H1 (cell line): ENCODE measurements at regions not wholly inside any gene's neighbourhood (a gene's known extent, or its start where the extent isn't known, plus 50 kb on each side); places are given as distances from the start of the nearest gene placed in this dataset.

Source experiments
- CTCF ChIA-PET: fragments of 300-600 bp; sonication (Branson Sonifier 250); formaldehyde crosslinking; loops from one replicate; lab custom pipeline; 2021; ENCODE audit not compliant: partially characterized antibody; lab: Charles Lee
- POLR2A ChIA-PET: fragments of 300-600 bp; sonication (Branson Sonifier 250); formaldehyde crosslinking; loops from one replicate; lab custom pipeline; 2021; ENCODE audit warnings: inconsistent platforms; ENCODE audit not compliant: partially characterized antibody; lab: Charles Lee
- DNase-seq, 2 experiments: peaks; one replicate each; pipeline versions ENCODE4 v3.0.0 to v3.0.0-alpha.2; 2010 to 2022; ENCODE audit warnings: low spot score in 2 of 2, low read depth in 1 of 2, mixed read lengths in 1 of 2
- FAIRE-seq: peaks from 2 replicates; lab custom pipeline; 2011; peaks lifted over from hg19 to GRCh38; lab: Jason Lieb, UNC
- H2AFZ ChIP-seq: 2 replicates; pipeline ENCODE4 v1.8.1; 2012; ENCODE audit warnings: low read length, inconsistent platforms
- H2AK5ac ChIP-seq: 2 replicates; pipeline ENCODE4 v1.6.1; 2013; ENCODE audit warnings: low read depth, low read length
- H2BK120ac ChIP-seq: replicated peaks from 2 replicates; pipeline ENCODE3; 2013; ENCODE audit warnings: low read depth, low read length, inconsistent platforms
- H2BK12ac ChIP-seq: 2 replicates; pipeline ENCODE4 v1.6.1; 2013; ENCODE audit warnings: low read depth, low read length
- H2BK15ac ChIP-seq: 2 replicates; pipeline ENCODE4 v1.6.1; 2013; ENCODE audit warnings: low read length
- H2BK20ac ChIP-seq: 2 replicates; pipeline ENCODE4 v1.6.1; 2013; ENCODE audit warnings: low read length
- H2BK5ac ChIP-seq: 2 replicates; pipeline ENCODE4 v1.6.1; 2013; ENCODE audit warnings: low read depth, low read length
- H3K14ac ChIP-seq: 2 replicates; pipeline ENCODE4 v1.6.1; 2013; ENCODE audit warnings: inconsistent platforms; ENCODE audit not compliant: insufficient read length
- H3K18ac ChIP-seq: 2 replicates; pipeline ENCODE4 v1.6.1; 2013; ENCODE audit warnings: low read length; ENCODE audit errors: extremely low read depth
- H3K23ac ChIP-seq: 2 replicates; pipeline ENCODE4 v1.6.1; 2013; ENCODE audit warnings: inconsistent platforms; ENCODE audit not compliant: insufficient read length
- H3K23me2 ChIP-seq: 2 replicates; pipeline ENCODE4 v1.6.1; 2013; ENCODE audit warnings: low read depth, low read length
- H3K27ac ChIP-seq: 2 replicates; pipeline ENCODE4 v1.6.1; 2011; ENCODE audit warnings: low read depth, low read length, inconsistent platforms
- H3K27me3 ChIP-seq, 4 experiments: replicated peaks in 1 of 4; 1 replicate in 1 of 4; 2 replicates in 3 of 4; pipeline versions ENCODE4 v1.6.1 to v1.8.1; 2011 to 2013; ENCODE audit warnings: low read length in 3 of 4, mild to moderate bottlenecking in 3 of 4, inconsistent platforms in 2 of 4, mixed read lengths in 2 of 4, moderate library complexity in 1 of 4; ENCODE audit not compliant: control insufficient read depth in 3 of 4, insufficient read depth in 3 of 4; ENCODE audit errors: extremely low read depth in 1 of 4
- H3K36me3 ChIP-seq, 4 experiments: 2 replicates each; pipeline versions ENCODE4 v1.6.1 to v1.8.1; 2011 to 2013; ENCODE audit warnings: mild to moderate bottlenecking in 4 of 4, low read length in 3 of 4, moderate library complexity in 2 of 4, control low read depth in 1 of 4, inconsistent platforms in 1 of 4; ENCODE audit not compliant: insufficient read depth in 4 of 4, control insufficient read depth in 2 of 4
- H3K4ac ChIP-seq: replicated peaks from 2 replicates; pipeline ENCODE3; 2013; ENCODE audit warnings: low read length, low read depth, mixed read lengths, inconsistent platforms; ENCODE audit not compliant: insufficient read length
- H3K4me1 ChIP-seq, 4 experiments: replicated peaks in 1 of 4; 1 replicate in 1 of 4; 2 replicates in 3 of 4; pipeline versions ENCODE4 v1.6.1 to v1.8.1; 2011 to 2013; ENCODE audit warnings: low read length in 3 of 4, inconsistent platforms in 2 of 4, mixed read lengths in 1 of 4; ENCODE audit not compliant: insufficient read depth in 4 of 4, control insufficient read depth in 3 of 4
- H3K4me2 ChIP-seq, 2 experiments: 2 replicates each; pipeline versions ENCODE4 v1.6.1 to v1.8.1; 2011 to 2013; ENCODE audit warnings: low read depth in 2 of 2, low read length in 2 of 2, control low read depth in 1 of 2, inconsistent platforms in 1 of 2, mild to moderate bottlenecking in 1 of 2; ENCODE audit not compliant: insufficient read depth in 1 of 2
- H3K4me3 ChIP-seq, 4 experiments: fragments of 200-600, 300-600 bp in 1 of 4; sonication (generic), shearing (Covaris generic), sonication (Bioruptor Twin) in 1 of 4; 2 replicates each; pipeline versions ENCODE4 v1.5.1 to v1.8.1; 2011 to 2016; ENCODE audit warnings: low read length in 4 of 4, low read depth in 3 of 4, control low read depth in 2 of 4, inconsistent platforms in 2 of 4, mild to moderate bottlenecking in 2 of 4, mixed read lengths in 1 of 4, moderate library complexity in 1 of 4; ENCODE audit not compliant: insufficient read depth in 2 of 4; ENCODE audit errors: extremely low read depth in 1 of 4
- H3K56ac ChIP-seq: replicated peaks from 2 replicates; pipeline ENCODE3; 2013; ENCODE audit warnings: low read depth, mild to moderate bottlenecking, mixed read lengths, low read length, inconsistent platforms; ENCODE audit not compliant: insufficient read length
- H3K79me1 ChIP-seq: 2 replicates; pipeline ENCODE4 v1.6.1; 2013; ENCODE audit warnings: low read depth, low read length, control low read depth
- H3K79me2 ChIP-seq, 2 experiments: 2 replicates each; pipeline versions ENCODE4 v1.6.1 to v1.8.1; 2012 to 2013; ENCODE audit warnings: low read length in 2 of 2, mild to moderate bottlenecking in 2 of 2, inconsistent platforms in 1 of 2; ENCODE audit not compliant: insufficient read depth in 2 of 2, control insufficient read depth in 1 of 2
- H3K9ac ChIP-seq, 4 experiments: replicated peaks in 1 of 4; 1 replicate in 1 of 4; 2 replicates in 3 of 4; pipeline versions ENCODE4 v1.6.1 to v1.8.1; 2011 to 2013; ENCODE audit warnings: low read depth in 3 of 4, low read length in 3 of 4, control low read depth in 2 of 4, mild to moderate bottlenecking in 2 of 4, moderate library complexity in 2 of 4, inconsistent platforms in 1 of 4; ENCODE audit errors: extremely low read depth in 1 of 4
- H3K9me3 ChIP-seq, 2 experiments: 2 replicates each; pipeline versions ENCODE4 v1.6.1 to v1.8.1; 2012 to 2013; ENCODE audit warnings: mild to moderate bottlenecking in 2 of 2, moderate library complexity in 2 of 2, control low read depth in 1 of 2, inconsistent platforms in 1 of 2, low read depth in 1 of 2, low read length in 1 of 2, mixed read lengths in 1 of 2; ENCODE audit not compliant: insufficient read depth in 2 of 2
- H4K20me1 ChIP-seq, 2 experiments: replicated peaks in 1 of 2; 2 replicates each; pipeline versions ENCODE3 to v1.8.1; 2011 to 2013; ENCODE audit warnings: inconsistent platforms in 2 of 2, low read length in 2 of 2, mild to moderate bottlenecking in 1 of 2; ENCODE audit not compliant: insufficient read depth in 2 of 2, control insufficient read depth in 1 of 2
- H4K5ac ChIP-seq: 2 replicates; pipeline ENCODE4 v1.6.1; 2013; ENCODE audit warnings: low read length, low read depth, mixed read lengths, inconsistent platforms; ENCODE audit not compliant: insufficient read length
- H4K8ac ChIP-seq: 2 replicates; pipeline ENCODE4 v1.8.0; 2013; ENCODE audit warnings: mild to moderate bottlenecking, moderate library complexity, low read length, inconsistent platforms; ENCODE audit not compliant: insufficient read depth; ENCODE audit errors: extremely low read depth
- H4K91ac ChIP-seq: replicated peaks from 2 replicates; pipeline ENCODE3; 2013; ENCODE audit warnings: low read length, mixed read lengths, inconsistent platforms; ENCODE audit not compliant: insufficient read length
- CREB1 ChIP-seq: IDR thresholded peaks from 2 replicates; pipeline ENCODE4 v1.6.1; 2012; ENCODE audit warnings: inconsistent platforms
- KDM5A ChIP-seq: fragments of 200-600 bp; IDR thresholded peaks from 2 replicates; pipeline ENCODE4 v1.7.1; 2012; ENCODE audit warnings: mild to moderate bottlenecking, low read length, inconsistent platforms, mixed read lengths
- SIX5 ChIP-seq: IDR thresholded peaks from 2 replicates; pipeline ENCODE4 v1.6.1; 2011; ENCODE audit warnings: mild to moderate bottlenecking, low read depth, low read length
- ZNF274 ChIP-seq: IDR thresholded peaks from 2 replicates; pipeline ENCODE4 v1.7.0; 2012; ENCODE audit warnings: low read length, borderline replicate concordance; ENCODE audit errors: extremely low read depth
- WGBS, 2 experiments: shearing (Covaris generic) in 1 of 2; methylation state at CpG; one replicate each; pipeline versions ENCODE4 v1.1.6 to v1.1.7; 2013 to 2015; ENCODE audit warnings: low lambda C conversion rate in 2 of 2, mixed read lengths in 2 of 2, inconsistent platforms in 1 of 2, low coverage in 1 of 2, missing lambda C conversion rate in 1 of 2; ENCODE audit not compliant: insufficient replicate concordance in 2 of 2, insufficient coverage in 1 of 2, insufficient read length in 1 of 2; ENCODE audit errors: extremely low coverage in 1 of 2, missing lambda C conversion rate in 1 of 2; 5-methylcytosine and 5-hydroxymethylcytosine counted together
- TF ChIP-seq, protein P1 (sequence below): IDR thresholded peaks from 2 replicates; pipeline ENCODE4 v1.6.1; 2011; ENCODE audit warnings: low read depth, mild to moderate bottlenecking, low read length; ENCODE audit not compliant: insufficient read depth
- TF ChIP-seq, protein P2 (sequence below), 3 experiments: IDR thresholded peaks; 1 replicate in 2 of 3; 2 replicates in 1 of 3; pipeline versions ENCODE4 v1.5.1 to v1.6.1; 2011; ENCODE audit warnings: low read length in 3 of 3, mild to moderate bottlenecking in 3 of 3, inconsistent platforms in 2 of 3, low read depth in 1 of 3, moderate library complexity in 1 of 3; ENCODE audit not compliant: insufficient read depth in 1 of 3; ENCODE audit errors: control extremely low read depth in 1 of 3

DNA sequence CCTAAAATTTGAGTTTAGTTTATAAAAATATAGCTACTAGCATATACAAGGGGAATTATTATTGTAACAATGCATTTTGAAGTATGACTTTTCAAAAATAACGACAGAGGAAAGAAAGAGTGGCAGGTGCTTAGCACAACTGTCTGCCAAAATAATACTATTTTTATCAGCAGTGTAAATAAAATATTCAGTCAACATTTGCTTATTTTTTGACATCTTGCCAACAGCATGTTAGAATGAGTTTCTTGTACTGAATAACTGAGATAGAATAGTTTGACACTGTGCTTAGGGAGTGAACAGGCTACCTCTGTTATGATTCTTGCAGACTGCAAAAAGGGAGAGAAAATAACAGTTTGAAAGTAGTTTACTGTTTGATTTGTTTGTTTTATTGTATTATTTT lies 909.8 kb downstream of the BRINP3 start:
- H4K91ac ChIP-seq, result no peak overlapping the region
- no peak overlapping the region for H3K4me3 ChIP-seq
- H4K20me1 ChIP-seq, result no peaks in the 10 kb centered on the region
- no peak overlapping the region for H3K18ac ChIP-seq
- H3K4me2 ChIP-seq, result no peak overlapping the region
- no peaks in the 10 kb centered on the region for H3K23me2 ChIP-seq
- H3K4ac ChIP-seq, result no peak overlapping the region
- FAIRE-seq, result no peak
- H3K23ac ChIP-seq, result no peak overlapping the region
- POLR2A ChIA-PET, result no interaction called here
- no peak for DNase-seq
- H3K27ac ChIP-seq, result no peak overlapping the region
- no peak overlapping the region for H3K56ac ChIP-seq
- H3K4me1 ChIP-seq, result no peaks in the 10 kb centered on the region
- no peak for TF ChIP-seq ZNF274
- TF ChIP-seq, protein P1, sequence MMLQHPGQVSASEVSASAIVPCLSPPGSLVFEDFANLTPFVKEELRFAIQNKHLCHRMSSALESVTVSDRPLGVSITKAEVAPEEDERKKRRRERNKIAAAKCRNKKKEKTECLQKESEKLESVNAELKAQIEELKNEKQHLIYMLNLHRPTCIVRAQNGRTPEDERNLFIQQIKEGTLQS, result no peak
- TF ChIP-seq CREB1, result no peak
- no peak for TF ChIP-seq SIX5
- TF ChIP-seq KDM5A, result no peak
- TF ChIP-seq, protein P2, sequence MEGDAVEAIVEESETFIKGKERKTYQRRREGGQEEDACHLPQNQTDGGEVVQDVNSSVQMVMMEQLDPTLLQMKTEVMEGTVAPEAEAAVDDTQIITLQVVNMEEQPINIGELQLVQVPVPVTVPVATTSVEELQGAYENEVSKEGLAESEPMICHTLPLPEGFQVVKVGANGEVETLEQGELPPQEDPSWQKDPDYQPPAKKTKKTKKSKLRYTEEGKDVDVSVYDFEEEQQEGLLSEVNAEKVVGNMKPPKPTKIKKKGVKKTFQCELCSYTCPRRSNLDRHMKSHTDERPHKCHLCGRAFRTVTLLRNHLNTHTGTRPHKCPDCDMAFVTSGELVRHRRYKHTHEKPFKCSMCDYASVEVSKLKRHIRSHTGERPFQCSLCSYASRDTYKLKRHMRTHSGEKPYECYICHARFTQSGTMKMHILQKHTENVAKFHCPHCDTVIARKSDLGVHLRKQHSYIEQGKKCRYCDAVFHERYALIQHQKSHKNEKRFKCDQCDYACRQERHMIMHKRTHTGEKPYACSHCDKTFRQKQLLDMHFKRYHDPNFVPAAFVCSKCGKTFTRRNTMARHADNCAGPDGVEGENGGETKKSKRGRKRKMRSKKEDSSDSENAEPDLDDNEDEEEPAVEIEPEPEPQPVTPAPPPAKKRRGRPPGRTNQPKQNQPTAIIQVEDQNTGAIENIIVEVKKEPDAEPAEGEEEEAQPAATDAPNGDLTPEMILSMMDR (IDR thresholded peaks at IDR 0.05; ENCODE audit: control extremely low read depth in 1 of 3, insufficient read depth in 1 of 3, low read depth in 1 of 3, low read length in 3 of 3), result no peak
- H3K27me3 ChIP-seq, result no peaks in the 10 kb centered on the region
- H3K14ac ChIP-seq, result no peak overlapping the region
- no peak overlapping the region for H3K9ac ChIP-seq
- 83% methylated on average over 1 of the region's 1 CpG; no CpG with 5 or more reads in 1 of the 2 experiments for WGBS, 2 experiments
- no peak overlapping the region for H2AK5ac ChIP-seq
- no peak overlapping the region for H2BK15ac ChIP-seq
- no peaks in the 10 kb centered on the region for H3K9me3 ChIP-seq
- H3K36me3 ChIP-seq, result no peaks in the 10 kb centered on the region
- H2BK5ac ChIP-seq, result no peak overlapping the region
- CTCF ChIA-PET, result no interaction called here
- no peak overlapping the region for H2BK20ac ChIP-seq
- no peak overlapping the region for H2AFZ ChIP-seq
- no peak overlapping the region for H2BK12ac ChIP-seq
- H3K79me2 ChIP-seq, result no peaks in the 10 kb centered on the region
- no peak overlapping the region for H4K8ac ChIP-seq
- H4K5ac ChIP-seq, result no peak overlapping the region
- H3K79me1 ChIP-seq, result no peaks in the 10 kb centered on the region
- H2BK120ac ChIP-seq, result no peak overlapping the region
